ENCODE measurements at regions not wholly inside any gene's neighbourhood (a gene's known extent, or its start where the extent isn't known, plus 50 kb on each side); places are given as distances from the start of the nearest gene placed in this dataset.
"Not testable (repeated sequence)": the region's sequence is repeated elsewhere in the genome, so short reads cannot be mapped to it uniquely, and the experiment has no call there.

- no peak for TF ChIP-seq CTCF (IDR thresholded peaks at IDR 0.05)
- TF ChIP-seq POLR2A (IDR thresholded peaks at IDR 0.05), result no peak
Observed at GRCh38 chr5:115699967-115700366, 74.1 kb upstream of the TMED7 start.

GRCh38 chr5:115696141-115696650 is 70.4 kb upstream of the TMED7 start:
- H3K4me3 ChIP-seq, result no peak overlapping the region
- WGBS, 2 donors, result 77 to 86% methylated on average over 4 of the region's 4 CpGs
- no peaks in the 10 kb centered on the region for H3K9me3 ChIP-seq
- no peaks in the 10 kb centered on the region for H3K4me1 ChIP-seq
- no peaks in the 10 kb centered on the region for H3K36me3 ChIP-seq (ENCODE audit: low read depth, missing control alignments)
- no peaks in the 10 kb centered on the region for H3K27me3 ChIP-seq
- H3K27ac ChIP-seq, result no peak overlapping the region
- TF ChIP-seq POLR2A (IDR thresholded peaks at IDR 0.05) (no peak), CTCF (IDR thresholded peaks at IDR 0.05) (no peak)
- intact Hi-C loops (cut with DNase I; ENCODE audit: low total_unique reads), result no loop called here
- DNase-seq, result no peak

More at GRCh38 chr5:115699967-115700366, 74.1 kb upstream of the TMED7 start:
- 77 to 92% methylated on average over 3 of the region's 3 CpGs for WGBS, 2 donors
- intact Hi-C loops (cut with DNase I; ENCODE audit: low total_unique reads), result no loop called here
- Histone ChIP-seq H3K27me3 (no peaks in the 10 kb centered on the region), H3K9me3 (no peaks in the 10 kb centered on the region), H3K4me1 (no peaks in the 10 kb centered on the region), H3K36me3 (ENCODE audit: low read depth, missing control alignments) (no peaks in the 10 kb centered on the region), H3K4me3 (no peak overlapping the region), H3K27ac (no peak overlapping the region)
- DNase-seq, result no peak

GRCh38 chr5:115695310-115695880 is 69.6 kb upstream of the TMED7 start:
- H3K27me3 ChIP-seq, result no peaks in the 10 kb centered on the region
- no peak for DNase-seq
- H3K9me3 ChIP-seq, result no peaks in the 10 kb centered on the region
- no peak overlapping the region for H3K27ac ChIP-seq
- no peaks in the 10 kb centered on the region for H3K36me3 ChIP-seq (ENCODE audit: low read depth, missing control alignments)
- H3K4me1 ChIP-seq, result no peaks in the 10 kb centered on the region
- no peak overlapping the region for H3K4me3 ChIP-seq
- intact Hi-C loops (cut with DNase I; ENCODE audit: low total_unique reads), result no loop called here
- TF ChIP-seq POLR2A (IDR thresholded peaks at IDR 0.05) (no peak), CTCF (IDR thresholded peaks at IDR 0.05) (no peak)
- 88 to 89% methylated on average over 4 of the region's 4 CpGs for WGBS, 2 donors

- 92 to 100% methylated on average over 3 of the region's 3 CpGs for WGBS, 2 donors
- H3K27me3 ChIP-seq; H3K9me3 ChIP-seq; intact Hi-C loops (cut with DNase I; ENCODE audit: low total_unique reads); H3K4me3 ChIP-seq; H3K4me1 ChIP-seq; H3K36me3 ChIP-seq (ENCODE audit: low read depth, missing control alignments); H3K27ac ChIP-seq; DNase-seq: not testable (repeated sequence)
Observed at GRCh38 chr5:115691814-115692213, 66.0 kb upstream of the TMED7 start.

- H3K27ac ChIP-seq, result no peak overlapping the region
- TF ChIP-seq POLR2A (IDR thresholded peaks at IDR 0.05) (no peak), CTCF (IDR thresholded peaks at IDR 0.05) (no peak)
- H3K36me3 ChIP-seq (ENCODE audit: low read depth, missing control alignments), result no peaks in the 10 kb centered on the region
- DNase-seq, result no peak
- no peak overlapping the region for H3K4me3 ChIP-seq
- intact Hi-C loops (cut with DNase I; ENCODE audit: low total_unique reads), result no loop called here
- peaks cover 3% of the 10 kb centered on the region for H3K4me1 ChIP-seq
- 57% methylated on average over 1 of the region's 1 CpG for WGBS, 2 donors
- H3K27me3 ChIP-seq, result no peaks in the 10 kb centered on the region
- no peaks in the 10 kb centered on the region for H3K9me3 ChIP-seq
Observed at GRCh38 chr5:115686738-115687074, 60.9 kb upstream of the TMED7 start.
